Glomerular endothelial cell (primary cell): ENCODE measurements at regions not wholly inside any gene's neighbourhood (a gene's known extent, or its start where the extent isn't known, plus 50 kb on each side); places are given as distances from the start of the nearest gene placed in this dataset.

Experiments
- DNase-seq: peaks from one replicate; pipeline ENCODE4 v3.0.0-alpha.2; 2011; ENCODE audit warnings: low read depth, low spot score; ENCODE audit errors: extremely low read depth

DNA sequence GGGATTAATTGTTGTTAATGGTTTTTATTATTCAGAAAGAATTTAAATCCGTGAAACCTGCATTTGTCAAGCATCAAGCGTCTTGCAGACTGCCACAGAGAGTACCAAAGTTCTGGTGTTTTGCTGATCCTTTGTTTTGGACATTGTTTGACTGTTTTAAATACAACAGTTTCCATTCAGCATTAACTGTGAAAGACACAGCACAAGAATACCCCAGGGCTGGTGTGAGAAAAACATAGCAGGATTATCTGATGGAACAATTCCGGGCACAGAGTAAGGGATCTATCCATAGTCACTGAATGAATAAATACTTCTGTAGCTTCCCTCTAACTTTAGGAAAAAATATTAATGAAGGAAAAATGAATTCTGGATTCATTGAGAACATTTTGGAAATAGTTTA, 202.3 kb downstream of the LTN1 start:
- no peak for DNase-seq

DNA sequence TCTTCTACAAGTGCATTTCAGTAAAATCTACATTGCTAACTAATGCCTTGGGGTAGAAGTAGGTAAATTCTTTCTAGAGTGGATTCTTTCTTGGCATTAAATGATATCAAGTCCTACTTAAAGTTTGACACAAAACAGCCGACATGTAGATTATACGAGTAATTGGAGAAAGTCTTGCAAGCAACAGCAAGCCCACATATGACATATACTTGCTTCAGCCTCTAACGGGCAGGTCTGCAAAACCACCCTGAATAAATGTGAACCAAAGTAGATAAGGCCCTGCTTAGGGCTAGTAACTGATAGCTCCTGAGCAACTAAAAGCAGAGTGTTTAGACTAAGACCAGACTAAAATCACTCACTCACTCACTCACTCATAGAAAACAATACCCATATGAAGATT, 203.2 kb downstream of the LTN1 start:
- DNase-seq: no peak

GRCh38 chr21:28788030-28788429, 204.6 kb downstream of the LTN1 start:
- DNase-seq: no peak

DNA sequence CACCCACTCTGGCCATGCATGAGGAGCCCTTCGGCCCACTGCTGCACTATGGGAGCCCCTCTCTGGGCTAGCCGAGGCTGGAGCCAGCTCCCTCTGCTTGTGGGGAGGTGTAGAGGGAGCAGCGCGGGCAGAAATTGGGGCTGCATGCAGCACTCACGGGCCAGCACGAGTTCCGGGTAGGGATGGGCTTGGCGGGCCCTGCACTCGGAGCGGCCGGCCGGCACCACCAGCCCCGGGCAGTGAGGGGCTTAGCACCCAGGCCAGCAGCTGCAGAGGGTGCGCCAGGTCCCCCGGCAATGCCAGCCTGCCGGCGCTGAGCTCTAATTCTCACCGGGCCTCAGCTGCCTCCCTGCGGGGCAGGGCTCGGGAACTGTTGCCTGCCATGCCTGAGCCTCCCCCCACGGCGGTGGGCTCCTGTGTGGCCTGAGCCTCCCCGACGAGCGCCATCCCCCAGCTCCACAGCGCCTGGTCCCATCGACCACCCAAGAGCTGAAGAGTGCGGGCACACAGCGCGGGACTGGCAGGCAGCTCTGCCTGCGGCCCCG, 209.0 kb downstream of the LTN1 start:
- DNase-seq: no peak

GRCh38 chr21:28781602-28782276, 210.9 kb downstream of the LTN1 start:
- no peak for DNase-seq

DNA sequence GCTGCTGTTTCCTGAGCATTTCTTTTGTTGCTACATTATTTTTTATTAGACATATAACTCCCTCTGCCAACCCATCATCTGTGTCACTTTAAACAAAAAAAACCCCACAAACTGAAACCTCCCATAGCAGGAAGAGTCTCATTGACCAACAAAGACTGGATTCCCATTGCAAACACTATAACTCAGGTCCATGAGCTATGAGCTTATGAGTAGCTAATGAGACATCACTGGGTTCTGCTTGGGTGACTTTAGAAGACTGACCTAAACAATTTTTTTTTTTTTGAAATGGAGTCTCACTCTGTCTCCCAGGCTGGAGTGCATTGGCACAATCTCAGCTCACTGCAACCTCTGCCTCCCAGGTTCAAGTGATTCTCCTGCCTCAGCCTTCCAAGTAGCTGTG, 212.8 kb downstream of the LTN1 start:
- no peak for DNase-seq

DNA sequence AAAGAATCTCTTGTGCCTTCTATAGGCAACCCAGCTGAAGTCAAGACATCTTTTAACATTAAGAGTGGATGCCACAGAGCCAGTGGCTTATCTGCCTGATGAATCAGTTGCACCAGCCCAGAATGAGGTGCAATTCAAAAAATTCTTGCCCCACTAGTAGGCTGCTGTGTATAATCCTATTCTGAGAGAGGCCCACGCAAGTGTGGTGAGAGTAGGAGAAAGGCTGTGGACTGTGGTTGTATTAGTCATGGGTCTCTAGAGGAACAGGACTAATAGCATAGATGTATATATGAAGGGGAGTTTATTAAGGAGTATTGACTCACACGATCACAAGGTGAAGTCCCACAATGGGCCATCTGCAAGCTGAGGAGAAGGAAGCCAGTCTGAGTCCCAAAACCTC, 216.4 kb downstream of the LTN1 start:
- no peak for DNase-seq

- DNase-seq: no peak
Measured at GRCh38 chr21:28775071-28775470, 217.6 kb downstream of the LTN1 start.

DNA sequence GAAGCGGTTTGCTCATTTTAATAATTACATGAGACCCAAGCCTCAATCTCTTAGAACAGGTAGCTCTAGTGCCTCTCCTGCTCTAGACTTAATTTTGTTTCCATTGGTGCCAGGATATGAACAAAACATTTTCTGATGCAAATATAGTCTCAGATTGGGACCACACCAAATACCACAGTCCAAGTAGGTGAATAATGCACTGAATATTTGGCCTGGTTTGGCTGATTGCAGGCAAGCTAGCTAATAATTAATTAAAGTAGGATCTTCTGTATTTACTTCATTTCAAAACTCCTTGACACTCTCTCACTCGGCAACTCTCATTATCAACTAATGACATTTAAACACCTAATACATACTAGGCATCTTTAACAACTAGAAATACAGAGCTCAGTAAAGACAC, 219.6 kb downstream of the LTN1 start:
- DNase-seq: no peak

DNA sequence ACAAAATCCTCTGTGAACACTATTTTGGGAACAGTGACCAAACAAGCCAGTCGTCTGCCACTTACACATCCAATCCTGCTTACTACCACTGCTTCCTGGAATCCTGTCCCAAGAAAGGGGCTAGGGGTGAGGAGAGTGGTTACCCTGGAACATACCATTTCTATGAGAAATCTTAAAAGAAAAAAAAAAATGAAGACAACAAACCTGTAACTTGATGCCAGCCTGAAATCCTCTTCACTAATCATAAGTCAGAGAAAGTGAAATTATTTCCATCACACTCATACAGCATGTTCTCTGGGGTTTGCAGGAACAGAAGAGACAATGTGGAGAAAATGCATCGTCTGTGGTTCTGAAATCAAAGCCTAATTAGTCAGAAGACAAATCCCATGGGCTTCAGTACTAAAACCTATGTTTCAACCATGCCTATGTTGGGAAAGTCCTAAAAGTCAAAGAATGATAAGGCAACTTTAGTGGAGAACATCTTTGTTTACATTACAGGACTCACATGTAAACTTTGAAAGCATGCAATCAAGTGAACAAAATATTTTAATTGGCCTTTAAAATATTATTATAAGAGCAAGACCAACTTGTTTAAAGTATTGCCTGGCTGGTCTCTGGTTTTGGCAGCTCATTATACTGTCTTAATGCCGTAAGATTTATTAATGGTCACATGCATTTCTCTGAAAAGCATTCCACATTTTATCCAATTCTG, 220.7 kb downstream of the LTN1 start:
- no peak for DNase-seq

DNA sequence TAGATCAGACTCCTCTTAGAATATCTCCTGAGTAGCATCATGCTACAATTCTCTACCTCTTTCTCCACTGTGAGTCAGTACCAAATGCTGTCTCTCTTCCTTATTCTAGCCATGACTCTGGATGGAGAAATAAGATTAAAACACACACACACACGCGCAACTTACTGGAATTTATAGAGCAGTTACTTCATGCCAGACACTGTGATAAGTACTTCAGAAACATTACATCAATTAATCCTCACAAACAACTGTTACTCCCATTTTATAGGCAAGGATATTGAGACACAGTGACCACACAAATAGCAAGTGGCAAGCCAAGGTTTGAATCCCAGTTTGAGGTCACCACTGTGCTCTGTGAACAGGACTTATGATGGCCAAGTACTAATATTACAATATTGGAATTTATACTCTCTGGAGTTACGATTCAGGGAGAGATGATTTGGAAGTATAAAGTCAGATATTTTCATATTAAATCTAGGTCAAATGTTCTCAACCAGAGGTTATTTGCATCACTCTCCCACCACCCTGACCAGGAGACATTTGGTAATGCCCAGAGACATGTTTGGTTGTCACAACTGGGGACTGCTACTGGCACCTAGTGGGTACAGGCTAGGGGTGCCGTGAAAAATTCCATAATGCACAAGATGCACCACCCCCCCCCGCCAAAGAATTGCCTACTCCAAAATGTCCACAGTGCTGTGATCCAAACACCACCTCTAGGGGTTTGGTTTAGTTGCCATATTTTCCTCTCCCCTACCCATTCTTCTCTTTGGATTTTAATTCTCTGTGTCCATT, 221.6 kb downstream of the LTN1 start:
- no peak for DNase-seq

DNA sequence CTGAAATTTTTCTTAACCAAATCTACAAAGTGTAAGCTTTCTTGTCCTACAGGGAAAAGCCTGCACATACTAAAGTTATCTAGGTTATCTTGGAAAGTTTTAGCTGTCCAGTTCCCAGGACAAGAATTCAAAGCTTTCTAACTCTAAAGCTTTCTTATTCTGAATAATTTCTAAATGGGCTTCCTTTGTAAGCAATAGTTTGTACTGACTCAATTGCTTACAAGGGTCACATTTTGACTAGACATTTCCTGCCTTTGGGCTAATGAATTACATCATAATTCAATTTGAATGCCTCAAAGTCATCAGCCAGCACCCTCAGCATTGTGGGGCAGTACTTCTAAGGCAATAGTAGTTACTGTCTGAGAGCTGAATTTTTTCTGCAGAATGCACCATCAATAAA, 223.0 kb downstream of the LTN1 start:
- no peak for DNase-seq

GRCh38 chr21:28768753-28769152, 223.9 kb downstream of the LTN1 start:
- DNase-seq: no peak

DNA sequence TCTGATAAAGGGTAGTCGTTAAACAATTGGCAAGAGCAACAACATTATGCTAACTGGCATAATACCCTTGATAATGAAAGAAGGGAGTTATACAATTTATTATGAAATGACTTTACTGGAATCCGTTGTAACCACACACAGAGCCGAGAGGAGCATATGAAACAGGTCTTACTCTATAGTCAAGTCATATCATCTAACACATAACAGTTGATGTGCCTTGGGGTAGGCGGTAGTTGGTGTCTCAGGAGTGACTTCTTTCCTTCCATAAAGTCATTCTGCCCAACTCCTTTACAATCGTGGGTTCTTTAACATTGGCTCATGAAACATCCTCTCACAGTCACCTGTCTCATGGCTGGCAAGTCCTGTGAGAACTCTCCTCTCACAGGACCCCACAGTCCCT, 225.2 kb downstream of the LTN1 start:
- DNase-seq: no peak

- DNase-seq: no peak
Measured at GRCh38 chr21:28763809-28764418, 228.8 kb downstream of the LTN1 start.

DNA sequence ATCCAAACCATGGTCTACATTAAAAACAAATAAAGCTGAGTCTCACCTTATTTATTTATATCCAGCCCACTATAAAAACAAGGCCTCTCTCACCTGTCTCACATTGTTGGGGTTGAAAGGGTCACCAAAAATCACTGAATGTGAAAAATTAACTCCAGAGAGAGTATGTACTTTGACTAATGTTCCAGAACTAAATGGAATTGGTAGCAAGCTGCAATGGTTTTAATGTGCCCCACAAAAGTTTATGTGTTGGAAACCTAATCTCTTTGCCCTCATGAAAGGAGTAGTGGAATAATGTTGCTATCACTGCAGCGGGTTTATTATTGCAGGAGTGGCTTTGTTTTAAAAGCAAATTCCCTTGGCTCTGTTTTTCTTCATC, 230.3 kb downstream of the LTN1 start:
- no peak for DNase-seq

DNA sequence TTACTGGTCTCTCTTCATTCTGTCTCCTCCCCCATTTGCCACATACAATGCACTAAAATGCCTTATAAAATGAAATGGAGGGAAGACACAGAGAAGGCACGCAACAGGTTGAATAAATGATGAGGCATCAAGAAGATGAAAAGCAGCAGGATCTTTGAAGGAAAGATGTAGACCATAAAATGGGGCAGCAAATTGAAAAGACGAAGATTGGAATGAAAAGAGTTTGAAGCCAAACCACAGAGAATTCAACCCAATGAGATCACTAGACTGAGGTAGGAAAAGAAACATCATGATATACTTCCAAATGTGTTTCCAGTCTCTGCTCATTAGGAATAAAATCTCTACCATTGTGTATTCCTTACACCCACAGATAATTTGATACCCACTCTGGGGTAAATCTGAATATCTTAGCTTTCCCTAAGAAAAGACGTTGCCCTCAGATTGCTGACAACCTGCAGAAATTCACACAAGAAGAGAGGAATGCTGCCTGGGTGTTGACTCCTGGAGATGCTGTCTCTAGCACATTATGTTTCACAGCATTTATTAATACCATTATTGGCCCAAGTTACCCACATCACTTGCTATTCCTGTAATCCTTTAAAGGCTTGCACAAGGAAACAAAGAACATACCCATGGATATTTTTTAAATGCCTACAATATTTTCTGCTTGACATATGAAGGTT, 230.9 kb downstream of the LTN1 start:
- no peak for DNase-seq

DNA sequence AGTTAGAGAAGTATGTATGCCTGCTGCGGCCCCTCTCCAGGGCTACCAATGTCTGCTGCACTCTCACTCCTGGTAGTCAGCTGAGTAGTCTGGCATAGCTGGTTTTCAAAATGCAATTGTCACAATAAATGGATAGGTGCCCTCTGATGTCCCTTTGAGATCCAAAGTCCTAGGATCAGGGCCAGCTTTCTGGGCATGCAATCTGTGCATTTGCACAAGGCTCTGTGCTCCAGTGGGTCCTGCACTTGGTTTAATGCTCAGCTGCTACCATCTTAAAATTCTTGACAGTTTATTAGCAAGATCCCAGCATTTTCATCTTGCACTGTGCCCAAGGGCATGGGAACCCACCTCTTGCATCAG, 233.8 kb downstream of the LTN1 start:
- DNase-seq: no peak

GRCh38 chr21:28758042-28758882, 234.4 kb downstream of the LTN1 start:
- no peak for DNase-seq

- no peak for DNase-seq
Measured at GRCh38 chr21:28754862-28755261, 237.8 kb downstream of the LTN1 start.
